ENCODE measurements at regions not wholly inside any gene's neighbourhood (a gene's known extent, or its start where the extent isn't known, plus 50 kb on each side); places are given as distances from the start of the nearest gene placed in this dataset.

DNA sequence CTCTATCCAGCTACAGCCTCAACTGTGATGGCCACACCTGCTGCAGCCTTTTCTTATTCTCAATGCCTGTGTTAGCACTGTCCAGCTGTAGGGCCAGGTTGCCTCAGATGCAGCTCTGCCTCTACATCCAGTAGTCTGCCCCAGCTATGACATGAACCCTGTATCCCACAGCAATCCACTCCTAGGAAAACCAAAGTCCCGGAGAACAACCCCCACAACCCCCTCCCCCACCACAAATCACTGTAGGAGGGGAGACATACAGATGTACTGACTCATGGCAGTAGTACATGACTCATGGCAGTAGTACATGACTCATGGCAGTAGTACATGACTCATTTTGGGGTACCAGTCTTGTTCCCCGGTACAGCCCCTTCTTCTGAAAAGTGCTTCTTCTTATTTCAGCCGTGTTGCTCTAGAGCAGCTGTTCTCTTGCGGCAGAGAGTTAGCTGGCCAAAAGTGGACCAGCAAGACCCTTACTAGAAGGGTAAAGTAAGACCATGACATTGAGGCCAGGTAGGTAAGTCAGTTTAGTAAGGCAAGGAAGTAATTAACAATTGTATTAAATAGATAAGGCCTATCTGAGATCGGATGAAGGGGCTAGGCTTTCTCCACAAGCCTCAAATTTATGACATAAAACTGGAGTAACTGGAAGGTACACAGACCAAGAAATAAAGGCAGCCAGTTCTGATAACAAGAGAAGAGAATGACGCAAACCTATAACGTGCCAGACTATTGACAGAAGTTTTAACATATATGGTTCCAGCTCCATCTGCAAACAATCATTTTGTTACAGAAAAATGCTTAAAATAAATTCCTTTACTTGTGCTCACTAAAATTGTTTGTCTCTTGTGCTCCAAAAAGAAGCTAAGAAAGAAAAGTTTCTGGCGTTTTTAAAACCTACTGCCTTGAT is 221.4 kb downstream of the TACR3 start:
- TF ChIP-seq BHLHE40 (IDR thresholded peaks at IDR 0.05; ENCODE audit: low read depth, low read length) (no peak), POLR2AphosphoS2 (conservative IDR thresholded peaks at IDR 0.05; ENCODE audit: low read length) (no peak), EP300 (IDR thresholded peaks at IDR 0.05) (no peak), CEBPB (IDR thresholded peaks at IDR 0.05) (no peak), POLR2A (IDR thresholded peaks at IDR 0.05; ENCODE audit: low read length) (no peak), ESRRA (IDR thresholded peaks at IDR 0.05; ENCODE audit: borderline replicate concordance, low read length) (no peak), SREBF2 (IDR thresholded peaks at IDR 0.05) (no peak), NFE2L2 (conservative IDR thresholded peaks at IDR 0.05; ENCODE audit: low read length) (no peak)
- TF ChIP-seq, protein P1, sequence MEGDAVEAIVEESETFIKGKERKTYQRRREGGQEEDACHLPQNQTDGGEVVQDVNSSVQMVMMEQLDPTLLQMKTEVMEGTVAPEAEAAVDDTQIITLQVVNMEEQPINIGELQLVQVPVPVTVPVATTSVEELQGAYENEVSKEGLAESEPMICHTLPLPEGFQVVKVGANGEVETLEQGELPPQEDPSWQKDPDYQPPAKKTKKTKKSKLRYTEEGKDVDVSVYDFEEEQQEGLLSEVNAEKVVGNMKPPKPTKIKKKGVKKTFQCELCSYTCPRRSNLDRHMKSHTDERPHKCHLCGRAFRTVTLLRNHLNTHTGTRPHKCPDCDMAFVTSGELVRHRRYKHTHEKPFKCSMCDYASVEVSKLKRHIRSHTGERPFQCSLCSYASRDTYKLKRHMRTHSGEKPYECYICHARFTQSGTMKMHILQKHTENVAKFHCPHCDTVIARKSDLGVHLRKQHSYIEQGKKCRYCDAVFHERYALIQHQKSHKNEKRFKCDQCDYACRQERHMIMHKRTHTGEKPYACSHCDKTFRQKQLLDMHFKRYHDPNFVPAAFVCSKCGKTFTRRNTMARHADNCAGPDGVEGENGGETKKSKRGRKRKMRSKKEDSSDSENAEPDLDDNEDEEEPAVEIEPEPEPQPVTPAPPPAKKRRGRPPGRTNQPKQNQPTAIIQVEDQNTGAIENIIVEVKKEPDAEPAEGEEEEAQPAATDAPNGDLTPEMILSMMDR (IDR thresholded peaks at IDR 0.05) = no peak
- TF ChIP-seq, protein P2, sequence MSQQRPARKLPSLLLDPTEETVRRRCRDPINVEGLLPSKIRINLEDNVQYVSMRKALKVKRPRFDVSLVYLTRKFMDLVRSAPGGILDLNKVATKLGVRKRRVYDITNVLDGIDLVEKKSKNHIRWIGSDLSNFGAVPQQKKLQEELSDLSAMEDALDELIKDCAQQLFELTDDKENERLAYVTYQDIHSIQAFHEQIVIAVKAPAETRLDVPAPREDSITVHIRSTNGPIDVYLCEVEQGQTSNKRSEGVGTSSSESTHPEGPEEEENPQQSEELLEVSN (IDR thresholded peaks at IDR 0.05; ENCODE audit: borderline replicate concordance, low read depth) = no peak
- TF ChIP-seq, protein P3, sequence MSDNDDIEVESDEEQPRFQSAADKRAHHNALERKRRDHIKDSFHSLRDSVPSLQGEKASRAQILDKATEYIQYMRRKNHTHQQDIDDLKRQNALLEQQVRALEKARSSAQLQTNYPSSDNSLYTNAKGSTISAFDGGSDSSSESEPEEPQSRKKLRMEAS (IDR thresholded peaks at IDR 0.05) = no peak
